BE2C (cell line): ENCODE measurements at regions not wholly inside any gene's neighbourhood (a gene's known extent, or its start where the extent isn't known, plus 50 kb on each side); places are given as distances from the start of the nearest gene placed in this dataset.

Experiments
- DNase-seq: peaks from one replicate; pipeline ENCODE4 v3.0.0-alpha.2; 2020
- H3K27me3 ChIP-seq: fragments of 250-450 bp; sonication (Bioruptor Pico); 2 replicates; pipeline ENCODE4 v1.5.1; 2020; ENCODE audit warnings: mild to moderate bottlenecking
- H3K36me3 ChIP-seq: fragments of 250-450 bp; sonication (Bioruptor Pico); 2 replicates; pipeline ENCODE4 v1.5.1; 2020; ENCODE audit warnings: mild to moderate bottlenecking
- H3K4me1 ChIP-seq: fragments of 250-450 bp; sonication (Bioruptor Pico); 2 replicates; pipeline ENCODE4 v1.5.1; 2020
- H3K4me3 ChIP-seq: 2 replicates; pipeline ENCODE4 v1.5.1; 2011; ENCODE audit warnings: low read depth, low read length
- H3K9me3 ChIP-seq: fragments of 250-450 bp; sonication (Bioruptor Pico); 2 replicates; pipeline ENCODE4 v1.5.1; 2020
- TF ChIP-seq, protein P1 (sequence below): IDR thresholded peaks from 2 replicates; pipeline ENCODE4 v1.5.1; 2012; ENCODE audit warnings: mild to moderate bottlenecking, low read depth, low read length

- H3K27me3 ChIP-seq: no peaks in the 10 kb centered on the region
- H3K36me3 ChIP-seq: no peaks in the 10 kb centered on the region
- no peaks in the 10 kb centered on the region for H3K4me1 ChIP-seq
- H3K9me3 ChIP-seq: no peaks in the 10 kb centered on the region
- DNase-seq: peak; percentile 29
- H3K4me3 ChIP-seq: no peak overlapping the region
- TF ChIP-seq, protein P1, sequence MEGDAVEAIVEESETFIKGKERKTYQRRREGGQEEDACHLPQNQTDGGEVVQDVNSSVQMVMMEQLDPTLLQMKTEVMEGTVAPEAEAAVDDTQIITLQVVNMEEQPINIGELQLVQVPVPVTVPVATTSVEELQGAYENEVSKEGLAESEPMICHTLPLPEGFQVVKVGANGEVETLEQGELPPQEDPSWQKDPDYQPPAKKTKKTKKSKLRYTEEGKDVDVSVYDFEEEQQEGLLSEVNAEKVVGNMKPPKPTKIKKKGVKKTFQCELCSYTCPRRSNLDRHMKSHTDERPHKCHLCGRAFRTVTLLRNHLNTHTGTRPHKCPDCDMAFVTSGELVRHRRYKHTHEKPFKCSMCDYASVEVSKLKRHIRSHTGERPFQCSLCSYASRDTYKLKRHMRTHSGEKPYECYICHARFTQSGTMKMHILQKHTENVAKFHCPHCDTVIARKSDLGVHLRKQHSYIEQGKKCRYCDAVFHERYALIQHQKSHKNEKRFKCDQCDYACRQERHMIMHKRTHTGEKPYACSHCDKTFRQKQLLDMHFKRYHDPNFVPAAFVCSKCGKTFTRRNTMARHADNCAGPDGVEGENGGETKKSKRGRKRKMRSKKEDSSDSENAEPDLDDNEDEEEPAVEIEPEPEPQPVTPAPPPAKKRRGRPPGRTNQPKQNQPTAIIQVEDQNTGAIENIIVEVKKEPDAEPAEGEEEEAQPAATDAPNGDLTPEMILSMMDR: peak; percentile 44
Observed at GRCh38 chr14:34023824-34024767, 73.2 kb upstream of the EGLN3 start.

DNA sequence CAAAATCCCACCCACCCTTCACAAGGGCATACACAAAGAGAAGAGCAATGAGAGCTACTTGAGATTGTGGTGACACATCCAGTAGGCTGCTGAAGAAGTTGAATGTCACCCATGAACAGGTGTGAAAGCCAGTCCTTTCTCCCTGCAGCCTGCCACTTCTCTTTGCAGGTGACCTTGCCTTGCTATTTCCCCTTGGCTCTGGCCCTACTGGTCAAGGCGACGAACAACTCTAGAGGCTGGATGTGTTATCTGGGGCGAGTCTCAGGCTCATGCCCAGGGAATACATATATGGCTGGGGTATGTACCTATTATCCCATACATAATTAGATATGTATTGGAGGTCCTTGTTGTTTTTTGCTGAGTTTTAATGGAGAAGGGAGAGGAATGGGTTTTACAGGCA is 70.2 kb upstream of the EGLN3 start:
- Histone ChIP-seq H3K9me3 (no peaks in the 10 kb centered on the region), H3K36me3 (no peaks in the 10 kb centered on the region), H3K4me1 (no peaks in the 10 kb centered on the region), H3K27me3 (no peaks in the 10 kb centered on the region), H3K4me3 (no peak overlapping the region)
- DNase-seq: no peak
- TF ChIP-seq, protein P1: no peak

DNA sequence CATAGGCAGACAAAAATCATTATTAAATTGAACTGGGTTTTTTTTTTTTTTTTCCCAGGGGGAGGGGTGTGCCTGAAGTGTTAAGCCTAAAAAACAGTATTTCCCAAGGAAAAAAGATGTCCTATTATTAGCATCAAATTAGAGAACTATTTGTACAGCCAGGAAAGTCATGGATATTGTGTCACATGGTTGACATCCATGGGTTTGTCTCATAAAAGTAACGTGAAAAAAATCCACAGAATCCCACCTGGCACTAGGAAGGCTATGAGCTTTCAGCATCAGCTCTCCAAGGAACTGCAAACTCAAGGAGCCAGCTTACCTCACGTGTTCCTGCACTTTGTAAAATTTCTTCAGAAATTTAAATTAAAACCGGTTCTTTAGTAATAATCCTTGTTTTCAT is 69.1 kb upstream of the EGLN3 start:
- Histone ChIP-seq H3K9me3 (no peaks in the 10 kb centered on the region), H3K36me3 (no peaks in the 10 kb centered on the region), H3K4me1 (no peaks in the 10 kb centered on the region), H3K4me3 (no peak overlapping the region), H3K27me3 (no peaks in the 10 kb centered on the region)
- TF ChIP-seq, protein P1: no peak
- no peak for DNase-seq

DNA sequence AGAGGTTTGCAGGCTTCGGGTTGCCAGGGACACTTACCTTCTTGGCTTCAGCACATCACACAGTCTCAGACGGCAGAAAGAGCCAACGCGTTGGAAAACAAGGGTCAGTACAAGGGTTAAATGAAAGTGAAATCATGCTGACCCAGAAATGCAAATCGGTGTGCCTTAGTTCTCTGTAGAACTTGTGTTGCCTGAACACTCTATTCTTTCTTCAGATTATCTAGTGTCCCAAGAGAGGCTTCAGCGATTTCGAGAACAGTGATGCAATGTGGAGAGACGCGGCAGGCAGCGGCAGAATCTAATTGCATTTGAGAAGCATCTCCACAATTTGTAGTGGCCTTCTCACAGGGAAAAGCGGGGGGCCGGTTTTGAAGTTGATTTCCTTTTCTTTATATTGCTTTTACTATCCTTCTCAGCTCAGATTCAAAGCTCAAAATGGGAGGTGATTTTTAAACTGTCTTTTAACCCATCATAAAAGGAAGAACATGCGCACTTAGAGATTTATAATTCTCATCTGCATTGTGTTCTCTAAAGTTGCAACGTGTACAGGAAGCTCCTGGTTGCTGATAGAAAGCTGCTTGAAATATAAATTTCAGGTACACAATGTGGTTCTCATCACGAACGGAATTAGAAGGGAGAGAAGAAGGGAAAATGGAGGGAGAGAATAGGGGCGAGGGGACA is 67.8 kb upstream of the EGLN3 start:
- peak overlapping the region; percentile 48 for H3K4me3 ChIP-seq
- DNase-seq: no peak
- H3K36me3 ChIP-seq: no peaks in the 10 kb centered on the region
- no peaks in the 10 kb centered on the region for H3K4me1 ChIP-seq
- H3K9me3 ChIP-seq: no peaks in the 10 kb centered on the region
- no peaks in the 10 kb centered on the region for H3K27me3 ChIP-seq
- TF ChIP-seq, protein P1: no peak

DNA sequence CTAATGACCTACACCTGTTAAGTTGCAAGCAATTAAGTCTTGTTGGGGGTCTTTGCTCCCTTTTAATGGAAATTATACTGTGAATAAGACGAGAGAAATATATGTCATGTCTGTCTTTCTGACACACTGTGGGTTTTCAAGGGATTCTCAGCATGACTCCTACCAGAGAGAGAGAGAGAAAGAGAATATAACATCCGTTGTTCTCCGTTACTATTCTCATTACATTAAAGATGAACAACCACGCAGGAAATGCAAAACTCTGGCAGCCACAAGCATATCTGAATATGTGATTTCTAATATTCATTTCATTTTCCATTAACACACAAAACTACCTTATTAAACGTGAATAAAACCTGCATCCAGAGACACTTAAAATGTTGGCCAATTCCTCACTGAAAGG is 67.3 kb upstream of the EGLN3 start:
- no peaks in the 10 kb centered on the region for H3K36me3 ChIP-seq
- peak overlapping the region; percentile 48 for H3K4me3 ChIP-seq
- TF ChIP-seq, protein P1: no peak
- H3K4me1 ChIP-seq: no peaks in the 10 kb centered on the region
- no peak for DNase-seq
- no peaks in the 10 kb centered on the region for H3K9me3 ChIP-seq
- no peaks in the 10 kb centered on the region for H3K27me3 ChIP-seq

DNA sequence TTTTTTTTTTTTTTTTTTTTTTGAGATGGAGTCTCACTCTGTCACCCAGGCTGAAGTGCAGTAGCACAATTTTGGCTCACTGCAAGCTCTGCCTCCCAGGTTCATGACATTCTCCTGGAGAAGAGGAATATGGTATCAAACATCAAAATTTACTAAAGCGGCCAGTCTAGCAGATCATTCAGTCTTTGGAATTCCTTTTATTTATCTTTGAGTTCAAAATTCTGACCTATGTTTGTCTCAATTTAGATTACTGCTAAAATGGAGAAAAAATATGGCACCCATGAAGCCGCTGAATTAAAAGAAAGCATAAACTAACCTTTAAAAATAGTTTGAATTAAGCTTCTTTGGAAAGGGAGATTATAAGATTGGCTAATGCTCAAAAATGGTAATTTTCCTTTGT is 64.5 kb upstream of the EGLN3 start:
- Histone ChIP-seq H3K4me3 (no peak overlapping the region), H3K9me3 (no peaks in the 10 kb centered on the region), H3K4me1 (no peaks in the 10 kb centered on the region), H3K36me3 (no peaks in the 10 kb centered on the region), H3K27me3 (no peaks in the 10 kb centered on the region)
- no peak for DNase-seq
- TF ChIP-seq, protein P1: no peak
